HEK293 (cell line): ENCODE measurements at regions not wholly inside any gene's neighbourhood (a gene's known extent, or its start where the extent isn't known, plus 50 kb on each side); places are given as distances from the start of the nearest gene placed in this dataset.

ENCODE experiments used
- CTCF ChIA-PET: fragments of 350-600 bp; formaldehyde crosslinking; extraction: SDS; loops from one replicate; lab custom pipeline; 2021; ENCODE audit warnings: antibody characterized with exemption; lab: Yijun Ruan, JAX
- POLR2A ChIA-PET: fragments of 300-600 bp; formaldehyde crosslinking; extraction: SDS; loops from one replicate; lab custom pipeline; 2020; ENCODE audit warnings: antibody characterized with exemption, inconsistent platforms; lab: Yijun Ruan, JAX
- H3K27ac ChIP-seq: fragments of 200-500 bp; sonication (Bioruptor generic); 2 replicates; pipeline ENCODE4 v1.5.1; 2014; ENCODE audit warnings: low read depth, low read length, control low read depth, inconsistent platforms; ENCODE audit errors: extremely low read depth
- H3K36me3 ChIP-seq, 2 experiments: fragments of 200-500 bp in 1 of 2; sonication (Bioruptor generic) in 1 of 2; 1 replicate in 1 of 2; 2 replicates in 1 of 2; pipeline ENCODE4 v1.5.1; 2014 to 2017; ENCODE audit warnings: inconsistent platforms in 2 of 2, low read length in 2 of 2; ENCODE audit not compliant: control insufficient read depth in 2 of 2, insufficient read depth in 1 of 2
- H3K4me1 ChIP-seq: fragments of 200-500 bp; sonication (Bioruptor generic); 2 replicates; pipeline ENCODE4 v1.5.1; 2014; ENCODE audit warnings: mild to moderate bottlenecking, low read length, inconsistent platforms; ENCODE audit not compliant: control insufficient read depth, insufficient read depth
- H3K4me3 ChIP-seq: 2 replicates; pipeline ENCODE4 v1.5.1; 2011; ENCODE audit warnings: low read depth, mild to moderate bottlenecking, control low read depth, low read length, moderate library complexity
- H3K9me3 ChIP-seq: fragments of 200-500 bp; sonication (Bioruptor generic); 2 replicates; pipeline ENCODE4 v1.5.1; 2014; ENCODE audit warnings: low read depth, low read length, inconsistent platforms; ENCODE audit not compliant: control insufficient read depth, insufficient read depth
- BCL11B ChIP-seq: fragments of 450-650 bp; formaldehyde crosslinking; IDR thresholded peaks from 2 replicates; pipeline ENCODE4 v1.5.1; 2016; ENCODE audit warnings: low read depth, missing biosample characterization, missing genetic modification characterization
- GLIS2 ChIP-seq: fragments of 450-650 bp; formaldehyde crosslinking; IDR thresholded peaks from 2 replicates; pipeline ENCODE4 v1.5.1; 2016; ENCODE audit warnings: missing biosample characterization, missing genetic modification characterization
- KLF16 ChIP-seq: fragments of 450-650 bp; formaldehyde crosslinking; IDR thresholded peaks from 2 replicates; pipeline ENCODE4 v1.5.1; 2017; ENCODE audit warnings: missing biosample characterization, missing genetic modification characterization
- PBX3 ChIP-seq: sonication (generic); formaldehyde crosslinking; IDR thresholded peaks from 2 replicates; pipeline ENCODE4 v1.8.1; 2022; ENCODE audit warnings: mild to moderate bottlenecking, moderate library complexity, missing genetic modification reagents
- REST ChIP-seq: fragments of 450-650 bp; formaldehyde crosslinking; IDR thresholded peaks from 2 replicates; pipeline ENCODE4 v1.5.1; 2016; ENCODE audit warnings: missing biosample characterization, missing genetic modification characterization
- TRIM28 ChIP-seq: IDR thresholded peaks from 2 replicates; pipeline ENCODE4 v1.6.1; 2011; ENCODE audit warnings: low read length, control low read depth, borderline replicate concordance
- WT1 ChIP-seq: fragments of 450-650 bp; formaldehyde crosslinking; IDR thresholded peaks from 2 replicates; pipeline ENCODE4 v1.5.1; 2016; ENCODE audit warnings: missing biosample characterization, missing genetic modification characterization
- YY1 ChIP-seq: fragments of 450-650 bp; formaldehyde crosslinking; IDR thresholded peaks from 2 replicates; pipeline ENCODE4 v1.5.1; 2018; ENCODE audit warnings: missing biosample characterization, missing genetic modification characterization
- ZBTB10 ChIP-seq: fragments of 450-650 bp; formaldehyde crosslinking; IDR thresholded peaks from 2 replicates; pipeline ENCODE4 v1.5.1; 2016; ENCODE audit warnings: missing biosample characterization, missing genetic modification characterization
- ZBTB48 ChIP-seq: fragments of 450-650 bp; formaldehyde crosslinking; IDR thresholded peaks from 2 replicates; pipeline ENCODE4 v1.5.1; 2016; ENCODE audit warnings: missing biosample characterization, missing genetic modification characterization
- ZNF133 ChIP-seq: fragments of 450-650 bp; formaldehyde crosslinking; IDR thresholded peaks from 2 replicates; pipeline ENCODE4 v1.5.1; 2016; ENCODE audit warnings: missing biosample characterization, missing genetic modification characterization
- ZNF155 ChIP-seq: fragments of 450-650 bp; formaldehyde crosslinking; IDR thresholded peaks from 2 replicates; pipeline ENCODE4 v1.5.1; 2016; ENCODE audit warnings: missing biosample characterization, missing genetic modification characterization
- ZNF223 ChIP-seq: fragments of 450-650 bp; formaldehyde crosslinking; IDR thresholded peaks from 2 replicates; pipeline ENCODE4 v1.5.1; 2016; ENCODE audit warnings: missing biosample characterization, missing genetic modification characterization
- ZNF558 ChIP-seq: fragments of 450-650 bp; formaldehyde crosslinking; IDR thresholded peaks from 2 replicates; pipeline ENCODE4 v1.5.1; 2016; ENCODE audit warnings: missing biosample characterization, missing genetic modification characterization
- ZNF626 ChIP-seq: fragments of 450-650 bp; sonication (Bioruptor Pico); formaldehyde crosslinking; IDR thresholded peaks from 2 replicates; pipeline ENCODE4 v1.5.1; 2018; ENCODE audit warnings: missing biosample characterization, missing genetic modification characterization, inconsistent platforms
- ZNF629 ChIP-seq: fragments of 450-650 bp; formaldehyde crosslinking; IDR thresholded peaks from 2 replicates; pipeline ENCODE4 v1.5.1; 2017; ENCODE audit warnings: missing biosample characterization, missing genetic modification characterization
- ZNF76 ChIP-seq: fragments of 450-650 bp; formaldehyde crosslinking; IDR thresholded peaks from 2 replicates; pipeline ENCODE4; 2016; ENCODE audit warnings: low read depth, missing biosample characterization, missing genetic modification characterization, borderline replicate concordance
- ZNF843 ChIP-seq: fragments of 450-650 bp; formaldehyde crosslinking; IDR thresholded peaks from 2 replicates; pipeline ENCODE4 v1.5.1; 2016; ENCODE audit warnings: missing biosample characterization, missing genetic modification characterization
- ZSCAN18 ChIP-seq: fragments of 450-650 bp; formaldehyde crosslinking; IDR thresholded peaks from 2 replicates; pipeline ENCODE4 v1.5.1; 2016; ENCODE audit warnings: missing biosample characterization, missing genetic modification characterization
- TF ChIP-seq, protein P1 (sequence below): fragments of 450-650 bp; formaldehyde crosslinking; IDR thresholded peaks from 2 replicates; pipeline ENCODE4 v1.5.1; 2016; ENCODE audit warnings: missing biosample characterization, missing genetic modification characterization

- ChIA-PET CTCF (interaction anchor here (0.6 kb wide), 1 partner anchor 161 kb away, joined by 3 read pairs; no protein-coding TSS in a partner anchor), POLR2A (no interaction called here)
- Histone ChIP-seq H3K4me3 (no peak overlapping the region), H3K9me3 (no peaks in the 10 kb centered on the region), H3K4me1 (no peaks in the 10 kb centered on the region), H3K27ac (no peak overlapping the region), H3K36me3 (no peaks in the 10 kb centered on the region)
- TF ChIP-seq ZBTB48 (tag by site-specific recombination) (no peak), ZNF558 (tag by site-specific recombination) (no peak), ZNF626 (tag by site-specific recombination) (no peak), YY1 (tag by site-specific recombination) (no peak)
These were observed 55.0 kb upstream of the ITGA6 start for GRCh38 chr2:172372436-172372835.

DNA sequence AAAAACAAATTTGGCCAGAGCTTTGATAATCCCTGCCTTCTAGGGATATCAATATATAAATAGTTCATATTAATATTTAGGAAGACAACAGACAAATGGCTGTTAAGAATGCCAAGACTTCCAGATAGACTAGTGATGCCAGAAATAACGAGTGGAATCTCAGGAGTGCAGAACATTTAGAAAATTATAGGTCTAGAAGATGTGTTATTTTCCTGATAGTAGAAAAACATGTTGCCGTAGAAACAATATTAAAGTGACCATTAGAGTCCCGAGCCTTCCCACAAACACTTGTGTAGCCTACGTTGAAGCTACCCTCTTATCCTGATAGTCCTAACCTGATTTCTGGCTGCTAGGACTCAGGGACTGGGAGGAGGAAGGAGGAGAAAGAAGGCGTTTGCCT, 54.3 kb upstream of the ITGA6 start:
- Histone ChIP-seq H3K27ac (no peak overlapping the region), H3K36me3 (no peaks in the 10 kb centered on the region), H3K4me3 (no peak overlapping the region), H3K9me3 (no peaks in the 10 kb centered on the region), H3K4me1 (no peaks in the 10 kb centered on the region)
- POLR2A ChIA-PET = no interaction called here
- CTCF ChIA-PET = interaction anchor here (0.6 kb wide), 1 partner anchor 162 kb away, joined by 3 read pairs; no protein-coding TSS in a partner anchor
- no peak for TF ChIP-seq KLF16 (tag by site-specific recombination)
- no peak for TF ChIP-seq GLIS2
- TF ChIP-seq PBX3 = no peak
- no peak for TF ChIP-seq REST (tag by site-specific recombination)
- no peak for TF ChIP-seq ZNF133
- TF ChIP-seq ZBTB10 (tag by site-specific recombination) = no peak
- no peak for TF ChIP-seq ZNF843 (tag by site-specific recombination)
- TF ChIP-seq ZNF76 (tag by site-specific recombination) = no peak
- no peak for TF ChIP-seq ZNF155 (tag by site-specific recombination)
- TF ChIP-seq ZNF629 (tag by site-specific recombination) = no peak
- no peak for TF ChIP-seq ZNF223 (tag by site-specific recombination)

- H3K27ac ChIP-seq = no peak overlapping the region
- no peak overlapping the region for H3K4me3 ChIP-seq
- ChIA-PET POLR2A (no interaction called here), CTCF (no interaction called here)
- H3K4me1 ChIP-seq = no peaks in the 10 kb centered on the region
- H3K9me3 ChIP-seq = no peaks in the 10 kb centered on the region
- H3K36me3 ChIP-seq = no peaks in the 10 kb centered on the region
- TF ChIP-seq YY1 (tag by site-specific recombination) (no peak), WT1 (tag by site-specific recombination) (no peak), ZSCAN18 (no peak), TRIM28 (no peak), BCL11B (tag by site-specific recombination) (no peak)
- TF ChIP-seq, protein P1, sequence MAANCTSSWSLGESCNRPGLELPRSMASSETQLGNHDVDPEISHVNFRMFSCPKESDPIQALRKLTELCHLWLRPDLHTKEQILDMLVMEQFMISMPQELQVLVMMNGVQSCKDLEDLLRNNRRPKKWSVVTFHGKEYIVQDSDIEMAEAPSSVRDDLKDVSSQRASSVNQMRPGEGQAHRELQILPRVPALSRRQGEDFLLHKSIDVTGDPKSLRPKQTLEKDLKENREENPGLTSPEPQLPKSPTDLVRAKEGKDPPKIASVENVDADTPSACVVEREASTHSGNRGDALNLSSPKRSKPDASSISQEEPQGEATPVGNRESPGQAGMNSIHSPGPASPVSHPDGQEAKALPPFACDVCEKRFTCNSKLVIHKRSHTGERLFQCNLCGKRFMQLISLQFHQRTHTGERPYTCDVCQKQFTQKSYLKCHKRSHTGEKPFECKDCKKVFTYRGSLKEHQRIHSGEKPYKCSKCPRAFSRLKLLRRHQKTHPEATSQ = no peak
These were observed 53.6 kb upstream of the ITGA6 start for GRCh38 chr2:172373766-172374165.
